CD4-positive, CD25-positive, alpha-beta regulatory T cell (primary cell): ENCODE measurements at regions not wholly inside any gene's neighbourhood (a gene's known extent, or its start where the extent isn't known, plus 50 kb on each side); places are given as distances from the start of the nearest gene placed in this dataset.

Experiments used
- ATAC-seq, 2 donors: fragments of 150-1000 bp; cut with Tn5 transposase; one replicate each; pipeline ENCODE4 v1.10.0; 2021; ENCODE audit warnings: low read depth in 2 of 2, moderate number of reproducible peaks in 2 of 2, moderate library complexity in 1 of 2
- DNase-seq, 3 donors: peaks; one replicate each; pipeline versions ENCODE4 v3.0.0 to v3.0.0-alpha.2; 2012 to 2022; ENCODE audit warnings: mixed read lengths in 1 of 3
- H3K27ac ChIP-seq: one replicate; pipeline ENCODE4 v1.7.0; 2013; ENCODE audit warnings: mild to moderate bottlenecking, low read length; ENCODE audit not compliant: insufficient read depth, poor library complexity, severe bottlenecking
- H3K27me3 ChIP-seq: one replicate; pipeline ENCODE4 v1.7.0; 2013; ENCODE audit warnings: low read length; ENCODE audit not compliant: control insufficient read depth, insufficient read depth
- H3K36me3 ChIP-seq: one replicate; pipeline ENCODE4 v1.7.0; 2013; ENCODE audit warnings: mild to moderate bottlenecking, low read length, moderate library complexity; ENCODE audit not compliant: control insufficient read depth, insufficient read depth
- H3K4me1 ChIP-seq: 2 replicates; pipeline ENCODE4 v1.7.0; 2013; ENCODE audit warnings: mild to moderate bottlenecking, low read length; ENCODE audit not compliant: insufficient read depth, control insufficient read depth, poor library complexity, severe bottlenecking
- H3K4me3 ChIP-seq: one replicate; pipeline ENCODE4 v1.7.0; 2013; ENCODE audit warnings: low read depth, mild to moderate bottlenecking, low read length, moderate library complexity
- H3K9me3 ChIP-seq, 2 experiments: 1 replicate in 1 of 2; 2 replicates in 1 of 2; pipeline ENCODE4 v1.7.0; 2013; ENCODE audit warnings: low read length in 2 of 2, mild to moderate bottlenecking in 1 of 2, moderate library complexity in 1 of 2; ENCODE audit not compliant: control insufficient read depth in 2 of 2
- H3K27ac Mint-ChIP-seq, 3 donors: one replicate each; pipeline ENCODE4 v1.8.0; 2020 to 2022; ENCODE audit warnings: mild to moderate bottlenecking in 3 of 3, mixed read lengths in 3 of 3, moderate library complexity in 2 of 3
- H3K27me3 Mint-ChIP-seq: one replicate; pipeline ENCODE4 v1.8.0; 2022; ENCODE audit warnings: mild to moderate bottlenecking, mixed read lengths
- H3K36me3 Mint-ChIP-seq: one replicate; pipeline ENCODE4 v1.8.0; 2020; ENCODE audit warnings: mixed read lengths
- H3K4me1 Mint-ChIP-seq, 4 donors: one replicate each; pipeline ENCODE4 v1.8.0; 2020 to 2022; ENCODE audit warnings: mixed read lengths in 4 of 4, mild to moderate bottlenecking in 1 of 4
- H3K4me3 Mint-ChIP-seq, 4 donors: one replicate each; pipeline ENCODE4 v1.8.0; 2020 to 2022; ENCODE audit warnings: mild to moderate bottlenecking in 4 of 4, mixed read lengths in 4 of 4, moderate library complexity in 3 of 4
- H3K9me3 Mint-ChIP-seq, 7 donors: one replicate each; pipeline ENCODE4 v1.8.0; 2020 to 2022; ENCODE audit warnings: mixed read lengths in 7 of 7, mild to moderate bottlenecking in 3 of 7, moderate library complexity in 2 of 7

- ATAC-seq = no peak
- Histone ChIP-seq H3K4me3 (no peak overlapping the region), H3K27ac (no peak overlapping the region), H3K4me1 (no peaks in the 10 kb centered on the region), H3K9me3 (peaks cover 0 to 4% of the 10 kb centered on the region in 2 experiments), H3K27me3 (no peaks in the 10 kb centered on the region), H3K36me3 (no peaks in the 10 kb centered on the region)
- Mint-ChIP-seq H3K4me1 (no peaks in the 10 kb centered on the region), H3K27me3 (no peaks in the 10 kb centered on the region), H3K4me3 (no peak overlapping the region), H3K27ac (no peak overlapping the region), H3K9me3 (peaks cover 2 to 26% (median 10%) of the 10 kb centered on the region in 7 donors), H3K36me3 (no peaks in the 10 kb centered on the region)
- DNase-seq = no peak
Measured at GRCh38 chr10:55227967-55228366, 426.9 kb upstream of the PCDH15 start.

DNA sequence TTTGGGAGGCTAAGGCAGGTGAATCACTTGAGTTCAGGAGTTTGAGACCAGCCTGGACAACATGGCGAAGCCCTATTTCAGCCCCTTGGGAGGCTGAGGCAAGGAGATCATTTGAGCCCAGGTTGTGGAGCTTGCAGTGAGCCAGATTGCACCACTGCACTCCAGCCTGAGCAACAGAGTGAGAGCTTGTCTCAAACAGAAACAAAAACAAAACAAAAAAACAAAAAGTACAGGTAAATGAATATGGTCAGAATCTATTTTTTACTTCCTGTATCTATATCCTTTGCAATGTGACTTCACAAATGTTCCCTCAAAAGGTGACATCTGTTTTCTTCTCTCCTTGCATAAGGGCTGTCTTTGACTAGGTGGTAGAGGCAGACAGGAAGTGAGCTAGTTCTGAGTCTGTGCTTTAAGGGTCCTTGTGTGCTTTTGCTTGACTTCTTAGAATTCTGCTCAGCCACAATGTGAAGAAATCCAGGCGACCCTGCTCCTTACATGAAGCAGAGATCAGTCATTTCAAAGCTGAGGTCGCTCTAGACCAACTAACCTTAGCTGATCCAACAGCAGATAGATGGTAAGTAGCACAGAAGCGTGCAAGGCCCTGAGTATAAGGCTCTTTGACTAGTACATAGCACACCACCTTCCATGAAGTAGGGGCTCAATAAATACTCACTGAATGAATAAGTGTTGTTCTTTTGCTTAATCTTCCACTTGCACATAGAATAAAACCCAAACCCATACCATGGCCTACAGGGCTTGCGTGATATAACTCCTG lies 423.2 kb upstream of the PCDH15 start:
- H3K27me3 Mint-ChIP-seq = no peaks in the 10 kb centered on the region
- DNase-seq (no peak), ATAC-seq (no peak)
- H3K36me3 Mint-ChIP-seq = no peaks in the 10 kb centered on the region
- H3K9me3 ChIP-seq = peaks cover 0 to 4% of the 10 kb centered on the region in 2 experiments
- H3K4me1 ChIP-seq = no peaks in the 10 kb centered on the region
- no peak overlapping the region for H3K27ac Mint-ChIP-seq
- H3K4me3 ChIP-seq = no peak overlapping the region
- H3K4me1 Mint-ChIP-seq = no peaks in the 10 kb centered on the region
- peaks cover 7 to 34% (median 11%) of the 10 kb centered on the region in 7 donors for H3K9me3 Mint-ChIP-seq
- H3K27ac ChIP-seq = no peak overlapping the region
- no peak overlapping the region for H3K4me3 Mint-ChIP-seq
- H3K36me3 ChIP-seq = no peaks in the 10 kb centered on the region
- H3K27me3 ChIP-seq = no peaks in the 10 kb centered on the region

DNA sequence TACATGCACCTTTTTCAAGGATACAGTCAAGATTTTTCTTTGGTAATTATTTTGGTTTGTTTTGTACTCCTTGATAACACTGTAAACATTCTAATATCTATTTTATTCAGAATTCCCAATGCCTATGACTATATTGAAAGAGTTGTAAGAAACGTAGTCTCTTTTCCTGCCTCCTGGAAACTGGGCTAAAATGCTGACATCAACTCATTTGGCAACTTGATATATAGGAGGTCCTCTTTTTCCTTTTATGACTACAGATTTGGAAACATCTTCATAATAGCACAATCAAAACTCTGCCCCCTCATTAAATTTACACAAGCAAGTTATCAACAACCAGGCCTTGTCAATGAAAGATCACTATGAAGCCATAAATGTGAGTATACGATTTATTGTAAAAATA lies 422.3 kb upstream of the PCDH15 start:
- ATAC-seq (no peak), DNase-seq (no peak)
- H3K27ac Mint-ChIP-seq = no peak overlapping the region
- Histone ChIP-seq H3K9me3 (peaks cover 0 to 4% of the 10 kb centered on the region in 2 experiments), H3K4me1 (no peaks in the 10 kb centered on the region), H3K27ac (no peak overlapping the region), H3K4me3 (no peak overlapping the region), H3K36me3 (no peaks in the 10 kb centered on the region), H3K27me3 (no peaks in the 10 kb centered on the region)
- no peaks in the 10 kb centered on the region for H3K4me1 Mint-ChIP-seq
- H3K36me3 Mint-ChIP-seq = no peaks in the 10 kb centered on the region
- no peak overlapping the region for H3K4me3 Mint-ChIP-seq
- no peaks in the 10 kb centered on the region for H3K27me3 Mint-ChIP-seq
- H3K9me3 Mint-ChIP-seq = peaks cover 7 to 34% (median 12%) of the 10 kb centered on the region in 7 donors

GRCh38 chr10:55220975-55221374 lies 419.9 kb upstream of the PCDH15 start:
- Mint-ChIP-seq H3K36me3 (no peaks in the 10 kb centered on the region), H3K4me1 (no peaks in the 10 kb centered on the region), H3K4me3 (no peak overlapping the region), H3K27me3 (no peaks in the 10 kb centered on the region), H3K27ac (no peak overlapping the region), H3K9me3 (peaks cover 4 to 28% (median 7%) of the 10 kb centered on the region in 7 donors)
- no peak for DNase-seq
- no peak overlapping the region for H3K4me3 ChIP-seq
- no peaks in the 10 kb centered on the region for H3K4me1 ChIP-seq
- no peak for ATAC-seq
- no peaks in the 10 kb centered on the region for H3K27me3 ChIP-seq
- H3K36me3 ChIP-seq = no peaks in the 10 kb centered on the region
- no peak overlapping the region for H3K27ac ChIP-seq
- H3K9me3 ChIP-seq = peaks cover 0 to 4% of the 10 kb centered on the region in 2 experiments

DNA sequence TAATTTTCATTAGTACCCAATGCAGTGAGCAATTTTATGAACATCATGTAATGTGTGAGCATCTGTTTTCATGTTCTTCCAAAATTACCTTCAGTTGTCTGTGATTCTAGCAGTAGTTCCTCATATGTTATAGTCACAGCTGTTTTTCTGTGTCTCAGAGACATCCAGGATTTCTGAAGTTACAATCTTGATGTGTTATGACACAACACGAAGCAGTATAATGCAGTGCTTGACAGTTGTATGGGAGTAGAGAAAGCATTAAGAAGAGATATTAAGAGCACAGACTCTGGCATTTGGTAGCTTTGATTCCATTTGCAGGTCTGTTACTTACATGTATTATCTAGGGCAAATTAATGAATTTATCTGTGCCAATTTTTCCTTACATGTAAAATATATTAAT lies 414.7 kb upstream of the PCDH15 start:
- no peak overlapping the region for H3K4me3 ChIP-seq
- H3K4me3 Mint-ChIP-seq = no peak overlapping the region
- H3K36me3 ChIP-seq = no peaks in the 10 kb centered on the region
- peaks cover 0 to 16% (median 8%) of the 10 kb centered on the region in 7 donors for H3K9me3 Mint-ChIP-seq
- no peaks in the 10 kb centered on the region for H3K4me1 Mint-ChIP-seq
- DNase-seq (no peak), ATAC-seq (no peak)
- no peak overlapping the region for H3K27ac Mint-ChIP-seq
- no peaks in the 10 kb centered on the region for H3K4me1 ChIP-seq
- H3K9me3 ChIP-seq = peaks cover 0 to 4% of the 10 kb centered on the region in 2 experiments
- H3K27me3 Mint-ChIP-seq = no peaks in the 10 kb centered on the region
- H3K27ac ChIP-seq = no peak overlapping the region
- no peaks in the 10 kb centered on the region for H3K36me3 Mint-ChIP-seq
- no peaks in the 10 kb centered on the region for H3K27me3 ChIP-seq

DNA sequence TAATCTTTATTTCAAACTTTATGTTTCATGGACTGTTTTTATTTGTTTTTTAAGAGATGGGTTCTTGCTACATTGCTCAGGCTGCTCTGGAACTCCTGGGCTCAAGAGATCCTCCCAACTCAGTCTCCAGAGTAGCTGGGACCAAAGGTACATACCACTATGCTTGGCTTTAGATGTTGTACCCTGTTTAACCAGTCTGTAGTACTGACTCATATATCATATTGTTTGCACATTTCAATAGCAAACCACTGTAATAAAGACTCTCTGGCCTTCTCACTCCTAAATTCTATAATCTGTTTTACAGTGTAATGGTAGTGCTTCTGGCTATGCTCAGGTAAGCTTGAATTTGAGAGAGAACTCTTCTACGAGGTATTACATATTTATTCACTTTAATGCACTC lies 413.6 kb upstream of the PCDH15 start:
- no peak overlapping the region for H3K27ac ChIP-seq
- Mint-ChIP-seq H3K9me3 (peaks cover 1 to 18% (median 3%) of the 10 kb centered on the region in 7 donors), H3K27ac (no peak overlapping the region), H3K4me1 (no peaks in the 10 kb centered on the region), H3K27me3 (no peaks in the 10 kb centered on the region), H3K36me3 (no peaks in the 10 kb centered on the region), H3K4me3 (no peak overlapping the region)
- ATAC-seq = no peak
- H3K9me3 ChIP-seq = peaks cover 0 to 4% of the 10 kb centered on the region in 2 experiments
- H3K36me3 ChIP-seq = no peaks in the 10 kb centered on the region
- no peaks in the 10 kb centered on the region for H3K27me3 ChIP-seq
- DNase-seq = no peak
- no peaks in the 10 kb centered on the region for H3K4me1 ChIP-seq
- no peak overlapping the region for H3K4me3 ChIP-seq

DNA sequence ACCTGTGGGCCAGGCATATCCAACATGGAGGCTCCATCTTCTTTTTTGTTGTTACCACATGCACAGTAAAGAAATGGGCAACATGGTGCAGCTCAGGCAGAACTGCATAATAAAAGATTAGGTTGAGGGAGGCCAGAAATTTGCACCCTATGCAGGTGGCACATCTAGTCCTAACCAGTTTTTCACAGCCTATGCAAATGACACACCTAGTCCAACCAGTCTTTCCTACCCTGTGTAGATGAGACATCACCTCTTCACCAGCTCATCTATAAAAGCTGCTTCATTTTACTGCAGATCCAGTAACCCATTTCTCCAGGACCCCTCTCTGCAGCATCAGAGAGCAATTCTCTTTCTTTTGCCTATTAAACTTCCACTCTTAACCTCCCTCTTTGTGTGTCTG lies 411.0 kb upstream of the PCDH15 start:
- Mint-ChIP-seq H3K36me3 (no peaks in the 10 kb centered on the region), H3K9me3 (peaks cover 5 to 31% (median 6%) of the 10 kb centered on the region in 7 donors)

DNA sequence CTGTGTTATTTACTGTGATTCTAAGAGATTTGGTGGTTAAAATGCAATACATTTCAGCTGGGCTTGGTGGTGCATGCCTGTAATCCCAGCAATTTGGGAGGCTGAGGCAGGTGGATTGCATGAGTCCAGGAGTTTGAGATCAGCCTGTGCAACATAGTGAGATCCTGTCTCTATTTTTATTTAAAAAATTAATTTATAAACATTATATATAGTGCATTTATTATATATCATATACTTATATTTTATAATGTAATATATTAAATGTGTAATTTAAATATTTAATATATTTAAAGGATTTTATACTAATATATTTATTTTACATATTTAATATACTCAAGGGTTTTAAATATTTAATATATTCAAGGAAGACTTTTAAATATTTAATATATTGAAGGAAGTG lies 402.8 kb upstream of the PCDH15 start:
- no peaks in the 10 kb centered on the region for H3K27me3 ChIP-seq
- no peak for DNase-seq
- peaks cover 4 to 21% of the 10 kb centered on the region in 2 experiments for H3K9me3 ChIP-seq
- ATAC-seq = no peak
- no peaks in the 10 kb centered on the region for H3K36me3 ChIP-seq
- H3K4me3 ChIP-seq = no peak overlapping the region
- no peaks in the 10 kb centered on the region for H3K4me1 Mint-ChIP-seq
- H3K27me3 Mint-ChIP-seq = no peaks in the 10 kb centered on the region
- H3K4me3 Mint-ChIP-seq = no peak overlapping the region
- no peaks in the 10 kb centered on the region for H3K4me1 ChIP-seq
- no peak overlapping the region for H3K27ac ChIP-seq
- H3K36me3 Mint-ChIP-seq = no peaks in the 10 kb centered on the region
- no peak overlapping the region for H3K27ac Mint-ChIP-seq
- H3K9me3 Mint-ChIP-seq = peaks cover 4 to 29% (median 10%) of the 10 kb centered on the region in 7 donors

More for the DNA sequence above, 411.0 kb upstream of the PCDH15 start:
- no peaks in the 10 kb centered on the region for H3K4me1 Mint-ChIP-seq
- H3K27ac Mint-ChIP-seq = no peak overlapping the region
- Histone ChIP-seq H3K36me3 (no peaks in the 10 kb centered on the region), H3K27ac (no peak overlapping the region), H3K4me1 (no peaks in the 10 kb centered on the region), H3K9me3 (peaks cover 4% of the 10 kb centered on the region in 2 experiments), H3K4me3 (no peak overlapping the region), H3K27me3 (no peaks in the 10 kb centered on the region)
- ATAC-seq = no peak
- no peaks in the 10 kb centered on the region for H3K27me3 Mint-ChIP-seq
- DNase-seq = no peak
- H3K4me3 Mint-ChIP-seq = no peak overlapping the region
